Activated T-cell treated with anti-CD3 and anti-CD28 coated beads, Interleukin-2, amount 50 U/mL, for 1 hour (primary cell): ENCODE measurements at regions not wholly inside any gene's neighbourhood (a gene's known extent, or its start where the extent isn't known, plus 50 kb on each side); places are given as distances from the start of the nearest gene placed in this dataset.

Source experiments
- DNase-seq: peaks from one replicate; pipeline ENCODE4 v3.0.0-alpha.2; 2020

GRCh38 chr20:22303523-22303922 lies 280.8 kb downstream of the FOXA2 start:
- no peak for DNase-seq

GRCh38 chr20:22302039-22302438 lies 282.3 kb downstream of the FOXA2 start:
- no peak for DNase-seq

GRCh38 chr20:22293886-22294285 lies 290.5 kb downstream of the FOXA2 start:
- no peak for DNase-seq

GRCh38 chr20:22289442-22289841 lies 294.9 kb downstream of the FOXA2 start:
- DNase-seq = no peak

GRCh38 chr20:22288957-22289356 lies 295.4 kb downstream of the FOXA2 start:
- DNase-seq = no peak

- DNase-seq = no peak
Measured at GRCh38 chr20:22288156-22288555, 296.2 kb downstream of the FOXA2 start.

- DNase-seq = no peak
Measured at GRCh38 chr20:22285555-22285954, 298.8 kb downstream of the FOXA2 start.

- no peak for DNase-seq
Measured at GRCh38 chr20:22282696-22283095, 301.7 kb downstream of the FOXA2 start.

GRCh38 chr20:22274330-22274729 lies 310.0 kb downstream of the FOXA2 start:
- DNase-seq = no peak

- DNase-seq = no peak
Measured at GRCh38 chr20:22268675-22269074, 315.7 kb downstream of the FOXA2 start.

GRCh38 chr20:22264917-22265316 lies 319.5 kb downstream of the FOXA2 start:
- DNase-seq = no peak

GRCh38 chr20:22260506-22260905 lies 323.9 kb downstream of the FOXA2 start:
- DNase-seq = no peak

- DNase-seq = no peak
Measured at GRCh38 chr20:22257912-22258311, 326.5 kb downstream of the FOXA2 start.

- no peak for DNase-seq
Measured at GRCh38 chr20:22248051-22248667, 336.2 kb downstream of the FOXA2 start.

- no peak for DNase-seq
Measured at GRCh38 chr20:22245139-22245538, 339.2 kb downstream of the FOXA2 start.

GRCh38 chr20:22243067-22243466 lies 341.3 kb downstream of the FOXA2 start:
- no peak for DNase-seq

- no peak for DNase-seq
Measured at GRCh38 chr20:22241609-22242008, 342.8 kb downstream of the FOXA2 start.

- no peak for DNase-seq
Measured at GRCh38 chr20:22232923-22233322, 351.4 kb downstream of the FOXA2 start.

- no peak for DNase-seq
Measured at GRCh38 chr20:22232473-22232872, 351.9 kb downstream of the FOXA2 start.

- no peak for DNase-seq
Measured at GRCh38 chr20:22226849-22227700, 357.3 kb downstream of the FOXA2 start.

- DNase-seq = no peak
Measured at GRCh38 chr20:22223236-22223635, 361.1 kb downstream of the FOXA2 start.

- no peak for DNase-seq
Measured at GRCh38 chr20:22217712-22218352, 366.5 kb downstream of the FOXA2 start.

- DNase-seq = no peak
Measured at GRCh38 chr20:22216984-22217383, 367.4 kb downstream of the FOXA2 start.

- DNase-seq = no peak
Measured at GRCh38 chr20:22214296-22214695, 370.1 kb downstream of the FOXA2 start.
